HG02798 (cell line): ENCODE measurements at regions not wholly inside any gene's neighbourhood (a gene's known extent, or its start where the extent isn't known, plus 50 kb on each side); places are given as distances from the start of the nearest gene placed in this dataset.
A peak's percentile ranks its signal among the peaks of the same experiment; 100 is the strongest.

ENCODE experiments used
- ATAC-seq: cut with Tn5 transposase; IDR thresholded peaks from one replicate; pipeline ENCODE4 v1.9.1; 2021; ENCODE audit warnings: mild to moderate bottlenecking; ENCODE audit not compliant: unreplicated experiment, poor library complexity

GRCh38 chr1:50300297-50300696 lies 122.9 kb downstream of the DMRTA2 start:
- ATAC-seq = no peak

- ATAC-seq = no peak
These were observed 127.7 kb downstream of the DMRTA2 start for GRCh38 chr1:50295566-50295965.

- no peak for ATAC-seq
These were observed 131.0 kb downstream of the DMRTA2 start for GRCh38 chr1:50292276-50292675.

GRCh38 chr1:50289495-50289894 lies 133.7 kb downstream of the DMRTA2 start:
- ATAC-seq = no peak

GRCh38 chr1:50285994-50286393 lies 137.2 kb downstream of the DMRTA2 start:
- ATAC-seq = no peak

GRCh38 chr1:50279622-50280330 lies 143.5 kb downstream of the DMRTA2 start:
- ATAC-seq = no peak

- ATAC-seq = no peak
These were observed 144.3 kb downstream of the DMRTA2 start for GRCh38 chr1:50278961-50279360.

- no peak for ATAC-seq
These were observed 144.8 kb downstream of the DMRTA2 start for GRCh38 chr1:50278410-50278809.

GRCh38 chr1:50275566-50275965 lies 147.7 kb downstream of the DMRTA2 start:
- ATAC-seq = no peak

GRCh38 chr1:50272912-50273311 lies 150.3 kb downstream of the DMRTA2 start:
- ATAC-seq = no peak

GRCh38 chr1:50271968-50272578 lies 151.2 kb downstream of the DMRTA2 start:
- peak; percentile 72 for ATAC-seq

GRCh38 chr1:50271337-50271736 lies 151.9 kb downstream of the DMRTA2 start:
- ATAC-seq = no peak

GRCh38 chr1:50270926-50271325 lies 152.3 kb downstream of the DMRTA2 start:
- ATAC-seq = no peak

GRCh38 chr1:50268049-50268448 lies 155.2 kb downstream of the DMRTA2 start:
- no peak for ATAC-seq

GRCh38 chr1:50266509-50266908 lies 156.7 kb downstream of the DMRTA2 start:
- ATAC-seq = no peak

- ATAC-seq = no peak
These were observed 157.1 kb downstream of the ELAVL4 start for GRCh38 chr1:50265790-50266314.

GRCh38 chr1:50264590-50264989 lies 155.9 kb downstream of the ELAVL4 start:
- ATAC-seq = no peak

GRCh38 chr1:50262436-50262835 lies 153.7 kb downstream of the ELAVL4 start:
- no peak for ATAC-seq

- ATAC-seq = no peak
These were observed 153.2 kb downstream of the ELAVL4 start for GRCh38 chr1:50261951-50262350.

- no peak for ATAC-seq
These were observed 149.4 kb downstream of the ELAVL4 start for GRCh38 chr1:50257940-50258685.

- no peak for ATAC-seq
These were observed 148.3 kb downstream of the ELAVL4 start for GRCh38 chr1:50257029-50257428.
